Upper lobe of left lung (tissue), 6 donors: ENCODE measurements at regions not wholly inside any gene's neighbourhood (a gene's known extent, or its start where the extent isn't known, plus 50 kb on each side); places are given as distances from the start of the nearest gene placed in this dataset.

ENCODE experiments used
- ATAC-seq, 2 donors: fragments of 200-7000 bp; cut with Tn5 transposase; one replicate each; pipeline ENCODE4 v1.9.1; 2022; ENCODE audit warnings: mild to moderate bottlenecking in 2 of 2, moderate library complexity in 2 of 2; ENCODE audit not compliant: low FRiP score in 2 of 2
- DNase-seq, 2 donors: peaks; one replicate each; pipeline ENCODE4 v3.0.0-alpha.2; 2019 to 2020
- H3K27ac ChIP-seq, 4 donors: fragments of 200-600 bp; sonication (generic); one replicate each; pipeline ENCODE4 v1.5.1; 2016 to 2019
- H3K27me3 ChIP-seq, 4 donors: fragments of 200-600 bp; sonication (generic); one replicate each; pipeline ENCODE4 v1.5.1; 2017 to 2019
- H3K36me3 ChIP-seq, 4 donors: fragments of 200-600 bp; sonication (generic); one replicate each; pipeline ENCODE4 v1.5.1; 2016 to 2019
- H3K4me1 ChIP-seq, 4 donors: fragments of 200-600 bp; sonication (generic); one replicate each; pipeline ENCODE4 v1.5.1; 2018 to 2019
- H3K4me3 ChIP-seq, 4 donors: fragments of 200-600 bp; sonication (generic); one replicate each; pipeline ENCODE4 v1.5.1; 2017 to 2019; ENCODE audit warnings: mild to moderate bottlenecking in 2 of 4, moderate library complexity in 1 of 4
- H3K9me3 ChIP-seq, 4 donors: fragments of 200-600 bp; sonication (generic); one replicate each; pipeline ENCODE4 v1.5.1; 2018 to 2019
- CTCF ChIP-seq, 6 experiments: fragments of 450-650 bp in 4 of 6; fragments of 200-600 bp in 2 of 6; sonication (generic) in 2 of 6; IDR thresholded peaks; one replicate each; pipeline ENCODE4 v1.5.1; 2016 to 2019; ENCODE audit warnings: antibody characterized with exemption in 6 of 6
- EP300 ChIP-seq, 4 donors: sonication (generic); formaldehyde crosslinking; IDR thresholded peaks; one replicate each; pipeline ENCODE4 v1.5.1; 2017; ENCODE audit warnings: antibody characterized with exemption in 4 of 4, control low read depth in 2 of 4
- POLR2A ChIP-seq, 4 donors: fragments of 450-650 bp; IDR thresholded peaks; one replicate each; pipeline ENCODE4 v1.5.1; 2016 to 2017; ENCODE audit warnings: antibody characterized with exemption in 4 of 4, mild to moderate bottlenecking in 2 of 4
- POLR2AphosphoS5 ChIP-seq, 2 donors: sonication (generic); formaldehyde crosslinking; IDR thresholded peaks; one replicate each; pipeline ENCODE4 v1.5.1; 2017; ENCODE audit warnings: antibody characterized with exemption in 2 of 2
- WGBS, 2 donors: methylation state at CpG; one replicate each; pipeline ENCODE4 v1.1.5; 2017 to 2018; 5-methylcytosine and 5-hydroxymethylcytosine counted together
- donor health status: DM: no; HTN: no; CAD: no; lungs with moderate emphysema.
- donor health status: DM: no; HTN: yes; CAD: no; lungs with severe emphysema.

DNA sequence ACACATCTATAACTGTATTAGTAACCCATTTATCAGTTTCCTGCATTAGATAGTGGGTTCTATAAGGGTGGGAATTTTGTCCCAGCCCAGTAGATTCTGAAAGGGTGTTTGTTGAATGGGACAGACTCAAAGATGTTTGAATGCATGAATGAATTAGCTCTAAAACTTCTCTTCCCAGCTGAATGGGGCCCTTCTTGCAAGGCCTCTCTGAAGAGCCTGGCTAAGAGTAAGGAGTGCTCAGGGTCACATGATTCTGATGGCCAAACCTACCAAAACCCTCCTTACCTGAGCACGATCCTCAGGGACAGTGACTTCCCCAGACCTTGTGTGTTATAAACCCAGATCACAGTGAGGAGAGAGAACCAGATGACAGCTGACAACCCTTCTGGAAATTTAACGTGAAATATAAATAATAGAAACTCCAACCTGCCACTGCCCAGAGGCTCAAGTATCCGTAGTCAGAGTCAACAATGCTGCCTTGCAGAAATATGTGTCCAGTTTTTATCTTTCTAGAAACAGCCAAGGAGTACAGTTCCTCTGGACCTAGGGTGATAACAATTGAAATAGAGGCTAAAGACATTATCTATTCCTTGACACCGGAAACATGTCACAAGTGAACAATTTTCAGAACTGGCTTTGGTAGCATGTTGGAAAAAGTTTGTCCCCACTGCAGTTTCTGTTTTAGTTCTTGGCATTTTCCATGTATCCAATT, 268.9 kb upstream of the MAF start:
- Histone ChIP-seq H3K36me3 (no peaks in the 10 kb centered on the region), H3K27ac (no peak overlapping the region), H3K4me1 (no peaks in the 10 kb centered on the region), H3K9me3 (no peaks in the 10 kb centered on the region), H3K4me3 (no peak overlapping the region), H3K27me3 (no peaks in the 10 kb centered on the region)
- ATAC-seq: no peak
- TF ChIP-seq CTCF (IDR thresholded peaks at IDR 0.05): no peak
- no peak for TF ChIP-seq EP300 (IDR thresholded peaks at IDR 0.05)
- no peak for TF ChIP-seq POLR2A (IDR thresholded peaks at IDR 0.05)
- no peak for TF ChIP-seq POLR2AphosphoS5 (IDR thresholded peaks at IDR 0.05)
- WGBS, 2 donors: 66 to 86% methylated on average over 4 of the region's 4 CpGs
- no peak for DNase-seq

- Histone ChIP-seq H3K27me3 (no peaks in the 10 kb centered on the region), H3K9me3 (no peaks in the 10 kb centered on the region), H3K36me3 (no peaks in the 10 kb centered on the region), H3K4me1 (no peaks in the 10 kb centered on the region), H3K4me3 (no peak overlapping the region), H3K27ac (no peak overlapping the region)
- ATAC-seq (no peak), DNase-seq (no peak)
- TF ChIP-seq POLR2A (IDR thresholded peaks at IDR 0.05): no peak
- WGBS, 2 donors: 90 to 91% methylated on average over 2 of the region's 2 CpGs
Observed at GRCh38 chr16:79868841-79869240, 268.3 kb upstream of the MAF start.

DNA sequence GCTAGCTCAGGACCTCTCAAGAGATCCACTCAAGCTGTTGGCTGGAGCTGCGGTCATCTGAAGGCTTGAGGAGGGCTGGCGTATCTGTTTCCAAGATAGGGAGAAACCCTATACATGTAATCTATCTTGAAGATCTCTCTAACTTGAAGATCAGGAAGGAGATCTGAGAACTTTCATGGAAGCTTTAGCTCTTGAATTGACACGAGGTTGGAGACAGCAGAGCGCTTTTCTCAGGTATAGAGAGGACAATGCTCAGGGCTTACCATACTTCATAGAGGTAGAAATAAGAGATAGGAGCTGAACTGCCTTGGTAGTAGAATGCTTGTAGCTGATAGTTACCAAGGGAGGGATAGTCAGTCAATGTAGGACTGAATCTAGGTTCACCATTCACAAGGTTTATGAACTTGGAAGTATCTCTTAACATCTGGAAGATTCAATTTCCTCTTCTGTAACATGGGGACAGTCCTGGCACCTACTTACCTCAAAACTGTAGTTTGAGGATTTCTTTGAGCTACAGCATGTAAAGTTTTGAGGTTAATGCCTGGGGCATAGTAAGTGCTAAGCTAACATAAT, 267.0 kb upstream of the MAF start:
- no peak overlapping the region for H3K4me3 ChIP-seq
- no peak for DNase-seq
- H3K36me3 ChIP-seq: no peaks in the 10 kb centered on the region
- no peaks in the 10 kb centered on the region for H3K9me3 ChIP-seq
- ATAC-seq: no peak
- WGBS, 2 donors: 73 to 83% methylated on average over 4 of the region's 4 CpGs
- H3K4me1 ChIP-seq: no peaks in the 10 kb centered on the region
- no peak overlapping the region for H3K27ac ChIP-seq
- TF ChIP-seq EP300 (IDR thresholded peaks at IDR 0.05): no peak
- no peak for TF ChIP-seq POLR2AphosphoS5 (IDR thresholded peaks at IDR 0.05)
- TF ChIP-seq CTCF (IDR thresholded peaks at IDR 0.05): no peak
- no peak for TF ChIP-seq POLR2A (IDR thresholded peaks at IDR 0.05)
- H3K27me3 ChIP-seq: no peaks in the 10 kb centered on the region

- Histone ChIP-seq H3K9me3 (no peaks in the 10 kb centered on the region), H3K27ac (no peak overlapping the region), H3K4me1 (no peaks in the 10 kb centered on the region), H3K36me3 (no peaks in the 10 kb centered on the region), H3K27me3 (no peaks in the 10 kb centered on the region), H3K4me3 (no peak overlapping the region)
- TF ChIP-seq POLR2A (IDR thresholded peaks at IDR 0.05) (no peak), EP300 (IDR thresholded peaks at IDR 0.05) (no peak), CTCF (IDR thresholded peaks at IDR 0.05) (no peak), POLR2AphosphoS5 (IDR thresholded peaks at IDR 0.05) (no peak)
- ATAC-seq (no peak), DNase-seq (no peak)
- WGBS, 2 donors: 75% methylated on average over 6 of the region's 6 CpGs
Observed at GRCh38 chr16:79865918-79866317, 265.4 kb upstream of the MAF start.

GRCh38 chr16:79864781-79865391, 264.3 kb upstream of the MAF start:
- TF ChIP-seq EP300 (IDR thresholded peaks at IDR 0.05): no peak
- TF ChIP-seq POLR2A (IDR thresholded peaks at IDR 0.05): no peak
- no peak for TF ChIP-seq POLR2AphosphoS5 (IDR thresholded peaks at IDR 0.05)
- TF ChIP-seq CTCF (IDR thresholded peaks at IDR 0.05): no peak
- DNase-seq: no peak
- H3K4me1 ChIP-seq: no peaks in the 10 kb centered on the region
- H3K4me3 ChIP-seq: no peak overlapping the region
- no peaks in the 10 kb centered on the region for H3K36me3 ChIP-seq
- H3K27me3 ChIP-seq: no peaks in the 10 kb centered on the region
- WGBS, 2 donors: 84% methylated on average over 7 of the region's 7 CpGs
- no peak overlapping the region for H3K27ac ChIP-seq
- ATAC-seq: no peak
- no peaks in the 10 kb centered on the region for H3K9me3 ChIP-seq
